ENCODE measurements at regions not wholly inside any gene's neighbourhood (a gene's known extent, or its start where the extent isn't known, plus 50 kb on each side); places are given as distances from the start of the nearest gene placed in this dataset.

GRCh38 chr3:152093901-152094300 is 174.8 kb upstream of the MBNL1 start:
- no peak for TF ChIP-seq CTCF (IDR thresholded peaks at IDR 0.05)
- no peak for TF ChIP-seq POLR2A (IDR thresholded peaks at IDR 0.05)

Measured in prostate gland (tissue), 2 donors.